Fibroblast of pulmonary artery (primary cell): ENCODE measurements at regions not wholly inside any gene's neighbourhood (a gene's known extent, or its start where the extent isn't known, plus 50 kb on each side); places are given as distances from the start of the nearest gene placed in this dataset.

Source experiments
- DNase-seq: peaks from one replicate; pipeline ENCODE4 v3.0.0-alpha.2; 2010; ENCODE audit warnings: low read depth
- H3K4me3 ChIP-seq: replicated peaks from 2 replicates; pipeline ENCODE4 v1.5.1; 2011; ENCODE audit warnings: low read depth, mild to moderate bottlenecking, control low read depth, low read length, moderate library complexity
- CTCF ChIP-seq: IDR thresholded peaks from 2 replicates; pipeline ENCODE4 v1.5.1; 2011; ENCODE audit warnings: mild to moderate bottlenecking, control low read depth, low read length, inconsistent platforms; ENCODE audit errors: missing control alignments

- TF ChIP-seq CTCF: no peak
- DNase-seq: no peak
- no peak overlapping the region for H3K4me3 ChIP-seq
Measured at GRCh38 chr20:51196991-51197651, 174.2 kb upstream of the KCNG1 start.

- DNase-seq: no peak
- no peak overlapping the region for H3K4me3 ChIP-seq
- TF ChIP-seq CTCF: no peak
Measured at GRCh38 chr20:51195990-51196389, 173.1 kb upstream of the KCNG1 start.

GRCh38 chr20:51195419-51195901 lies 172.6 kb upstream of the KCNG1 start:
- H3K4me3 ChIP-seq: no peak overlapping the region
- no peak for TF ChIP-seq CTCF
- peak; percentile 9 for DNase-seq

- no peak overlapping the region for H3K4me3 ChIP-seq
- TF ChIP-seq CTCF: no peak
- DNase-seq: peak; percentile 43
Measured at GRCh38 chr20:51193066-51193772, 170.3 kb upstream of the KCNG1 start.

- no peak overlapping the region for H3K4me3 ChIP-seq
- TF ChIP-seq CTCF: peak; percentile 2
- peak; percentile 67 for DNase-seq
Measured at GRCh38 chr20:51190783-51191180, 167.9 kb upstream of the KCNG1 start.

- TF ChIP-seq CTCF: no peak
- DNase-seq: no peak
Measured at GRCh38 chr20:51189814-51190782, 167.2 kb upstream of the KCNG1 start.

More at GRCh38 chr20:51189814-51190782, 167.2 kb upstream of the KCNG1 start:
- no peak overlapping the region for H3K4me3 ChIP-seq
